Upper lobe of left lung (tissue), 4 donors: ENCODE measurements at regions not wholly inside any gene's neighbourhood (a gene's known extent, or its start where the extent isn't known, plus 50 kb on each side); places are given as distances from the start of the nearest gene placed in this dataset.

Experiments used
- POLR2A ChIP-seq, 4 donors: fragments of 450-650 bp; IDR thresholded peaks; one replicate each; pipeline ENCODE4 v1.5.1; 2016 to 2017; ENCODE audit warnings: antibody characterized with exemption in 4 of 4, mild to moderate bottlenecking in 2 of 4
- POLR2AphosphoS5 ChIP-seq, 2 donors: sonication (generic); formaldehyde crosslinking; IDR thresholded peaks; one replicate each; pipeline ENCODE4 v1.5.1; 2017; ENCODE audit warnings: antibody characterized with exemption in 2 of 2
- TF ChIP-seq, protein P1 (sequence below), 6 experiments: fragments of 450-650 bp in 4 of 6; fragments of 200-600 bp in 2 of 6; sonication (generic) in 2 of 6; IDR thresholded peaks; one replicate each; pipeline ENCODE4 v1.5.1; 2016 to 2019; ENCODE audit warnings: antibody characterized with exemption in 6 of 6

- no peak for TF ChIP-seq POLR2AphosphoS5 (IDR thresholded peaks at IDR 0.05)
- TF ChIP-seq, protein P1, sequence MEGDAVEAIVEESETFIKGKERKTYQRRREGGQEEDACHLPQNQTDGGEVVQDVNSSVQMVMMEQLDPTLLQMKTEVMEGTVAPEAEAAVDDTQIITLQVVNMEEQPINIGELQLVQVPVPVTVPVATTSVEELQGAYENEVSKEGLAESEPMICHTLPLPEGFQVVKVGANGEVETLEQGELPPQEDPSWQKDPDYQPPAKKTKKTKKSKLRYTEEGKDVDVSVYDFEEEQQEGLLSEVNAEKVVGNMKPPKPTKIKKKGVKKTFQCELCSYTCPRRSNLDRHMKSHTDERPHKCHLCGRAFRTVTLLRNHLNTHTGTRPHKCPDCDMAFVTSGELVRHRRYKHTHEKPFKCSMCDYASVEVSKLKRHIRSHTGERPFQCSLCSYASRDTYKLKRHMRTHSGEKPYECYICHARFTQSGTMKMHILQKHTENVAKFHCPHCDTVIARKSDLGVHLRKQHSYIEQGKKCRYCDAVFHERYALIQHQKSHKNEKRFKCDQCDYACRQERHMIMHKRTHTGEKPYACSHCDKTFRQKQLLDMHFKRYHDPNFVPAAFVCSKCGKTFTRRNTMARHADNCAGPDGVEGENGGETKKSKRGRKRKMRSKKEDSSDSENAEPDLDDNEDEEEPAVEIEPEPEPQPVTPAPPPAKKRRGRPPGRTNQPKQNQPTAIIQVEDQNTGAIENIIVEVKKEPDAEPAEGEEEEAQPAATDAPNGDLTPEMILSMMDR (IDR thresholded peaks at IDR 0.05): no peak
- TF ChIP-seq POLR2A (IDR thresholded peaks at IDR 0.05): no peak
These were observed 61.1 kb upstream of the ACAN start for GRCh38 chr15:88742161-88742560.
